ENCODE measurements at regions not wholly inside any gene's neighbourhood (a gene's known extent, or its start where the extent isn't known, plus 50 kb on each side); places are given as distances from the start of the nearest gene placed in this dataset.

- Histone ChIP-seq H4K91ac (ENCODE audit: insufficient read length, low read depth, low read length) (no peak overlapping the region), H3K79me1 (ENCODE audit: insufficient read depth, low read depth, low read length, poor library complexity, severe bottlenecking) (no peaks in the 10 kb centered on the region), H2BK12ac (ENCODE audit: insufficient read length, low read depth, low read length) (no peak overlapping the region), H3T11ph (ENCODE audit: low read length) (no peak overlapping the region), H3K9me3 (ENCODE audit: control insufficient read depth, low read depth, low read length) (no peaks in the 10 kb centered on the region), H4K5ac (ENCODE audit: insufficient read length, low read depth, low read length) (no peak overlapping the region), H2BK20ac (ENCODE audit: low read depth, low read length, poor library complexity, severe bottlenecking) (no peak overlapping the region), H2BK15ac (ENCODE audit: low read depth, low read length) (no peak overlapping the region), H3K4me1 (ENCODE audit: insufficient read depth, low read length) (no peaks in the 10 kb centered on the region), H3K14ac (ENCODE audit: insufficient read depth, low read length) (no peak overlapping the region), H3K9ac (ENCODE audit: extremely low read depth, insufficient read length, low read length) (no peak overlapping the region), H3K18ac (ENCODE audit: insufficient read length, low read depth, low read length) (no peak overlapping the region), H3K23ac (ENCODE audit: insufficient read length, low read depth, low read length) (no peak overlapping the region), H3K27me3 (ENCODE audit: insufficient read depth, low read length) (no peaks in the 10 kb centered on the region), H2AFZ (ENCODE audit: low read length) (no peak overlapping the region), H4K20me1 (ENCODE audit: control insufficient read depth, insufficient read depth, insufficient read length) (peaks cover 2% of the 10 kb centered on the region), H4K8ac (replicated peaks; ENCODE audit: insufficient read length, low read depth, low read length) (no peak overlapping the region), H3K4ac (ENCODE audit: low read depth, low read length) (no peak overlapping the region), H2AK5ac (ENCODE audit: insufficient read length, low read length) (no peak overlapping the region), H3K79me2 (ENCODE audit: insufficient read depth, low read length) (no peaks in the 10 kb centered on the region), H2BK5ac (ENCODE audit: insufficient read length, low read length) (no peak overlapping the region), H3K4me2 (ENCODE audit: insufficient read depth, insufficient read length, low read length) (no peak overlapping the region), H3K56ac (ENCODE audit: insufficient read length, low read depth, low read length) (no peak overlapping the region), H2BK120ac (ENCODE audit: low read depth, low read length, poor library complexity, severe bottlenecking) (no peak overlapping the region), H3K23me2 (ENCODE audit: insufficient read length, low read depth, low read length, poor library complexity, severe bottlenecking) (no peaks in the 10 kb centered on the region), H3K27ac (ENCODE audit: insufficient read length, low read depth, low read length) (no peak overlapping the region)
- no peak for DNase-seq
- Mint-ChIP-seq H3K27ac (no peak overlapping the region), H3K27me3 (ENCODE audit: low read depth) (peaks cover 6% of the 10 kb centered on the region), H3K9me3 (no peaks in the 10 kb centered on the region), H3K36me3 (ENCODE audit: insufficient read depth in 1 of 3, low read depth in 3 of 3) (0 out of 7 replicates have a peak, but pooled peaks cover 0 to 4% (median 0%) of the 10 kb centered on the region in 3 experiments), H3K4me3 (no peak overlapping the region), H3K4me1 (peaks cover 5 to 6% of the 10 kb centered on the region in 2 experiments)
- no peak for TF ChIP-seq CTCF (conservative IDR thresholded peaks at IDR 0.05)
- WGBS (ENCODE audit: extremely low coverage, insufficient read length, low lambda C conversion rate), result no CpG with 5 or more reads among the region's 3 CpGs
These were observed 99.6 kb upstream of the SNTG2 start for GRCh38 chr2:851078-851477.

Measured in H9 (cell line).